Neural progenitor cell (in vitro differentiated cells): ENCODE measurements at regions not wholly inside any gene's neighbourhood (a gene's known extent, or its start where the extent isn't known, plus 50 kb on each side); places are given as distances from the start of the nearest gene placed in this dataset.

ENCODE experiments used
- DNase-seq: peaks from one replicate; pipeline ENCODE4 v3.0.0-alpha.2; 2016; ENCODE audit warnings: low spot score
- H2AFZ ChIP-seq: fragments of 200-600 bp; sonication (generic); replicated peaks from 2 replicates; pipeline ENCODE4 v1.6.1; 2016; ENCODE audit warnings: antibody characterized with exemption
- H3F3A ChIP-seq: fragments of 200-600 bp; sonication (generic); 2 replicates; pipeline ENCODE4 v1.6.1; 2016; ENCODE audit warnings: antibody characterized with exemption, low read depth
- H3K27ac ChIP-seq: fragments of 200-600 bp; sonication (generic); 2 replicates; pipeline ENCODE4 v1.5.1; 2016; ENCODE audit warnings: mild to moderate bottlenecking
- H3K27me3 ChIP-seq: fragments of 200-600 bp; sonication (generic); 2 replicates; pipeline ENCODE4 v1.6.1; 2016; ENCODE audit warnings: mild to moderate bottlenecking, moderate library complexity
- H3K36me3 ChIP-seq: fragments of 200-600 bp; sonication (generic); 2 replicates; pipeline ENCODE4 v1.5.1; 2016
- H3K4me1 ChIP-seq: fragments of 200-600 bp; sonication (generic); 2 replicates; pipeline ENCODE4 v1.6.1; 2016; ENCODE audit warnings: mixed run types
- H3K4me2 ChIP-seq: fragments of 200-600 bp; sonication (generic); 2 replicates; pipeline ENCODE4 v1.6.1; 2016
- H3K4me3 ChIP-seq: fragments of 200-600 bp; sonication (generic); 2 replicates; pipeline ENCODE4 v1.5.1; 2016
- H3K79me2 ChIP-seq: fragments of 200-600 bp; sonication (generic); 2 replicates; pipeline ENCODE4 v1.6.1; 2016; ENCODE audit warnings: low read depth
- H3K9ac ChIP-seq: fragments of 200-600 bp; sonication (generic); 2 replicates; pipeline ENCODE4 v1.6.1; 2016
- H3K9me3 ChIP-seq: fragments of 200-600 bp; sonication (generic); 2 replicates; pipeline ENCODE4 v1.5.1; 2016; ENCODE audit warnings: low read depth
- H4K20me1 ChIP-seq: fragments of 200-600 bp; sonication (generic); 2 replicates; pipeline ENCODE4 v1.6.1; 2016; ENCODE audit warnings: low read depth
- H3K27ac Mint-ChIP-seq: 3 replicates; pipeline ENCODE4 v1.8.0; 2021; ENCODE audit warnings: mixed read lengths
- H3K27me3 Mint-ChIP-seq: 2 replicates; pipeline ENCODE4 v1.8.0; 2022; ENCODE audit warnings: low read depth, mild to moderate bottlenecking, inconsistent platforms, moderate library complexity, mixed read lengths; ENCODE audit not compliant: insufficient read depth
- H3K36me3 Mint-ChIP-seq: 3 replicates; pipeline ENCODE4 v1.8.0; 2021; ENCODE audit warnings: mixed read lengths
- H3K4me1 Mint-ChIP-seq: 3 replicates; pipeline ENCODE4 v1.8.0; 2021; ENCODE audit warnings: mixed read lengths
- H3K4me3 Mint-ChIP-seq: 3 replicates; pipeline ENCODE4 v1.8.0; 2021; ENCODE audit warnings: mild to moderate bottlenecking, moderate library complexity, mixed read lengths
- H3K9me3 Mint-ChIP-seq: 3 replicates; pipeline ENCODE4 v1.8.0; 2020; ENCODE audit warnings: mixed read lengths
- EZH2 ChIP-seq: fragments of 200-600 bp; sonication (generic); IDR thresholded peaks from 2 replicates; pipeline ENCODE4 v1.6.1; 2017; ENCODE audit warnings: antibody characterized with exemption, mild to moderate bottlenecking, moderate library complexity
- EZH2phosphoT487 ChIP-seq: fragments of 200-600 bp; sonication (generic); IDR thresholded peaks from 2 replicates; pipeline ENCODE4 v1.6.1; 2017; ENCODE audit warnings: antibody characterized with exemption
- TF ChIP-seq, protein P1 (sequence below): fragments of 200-600 bp; sonication (generic); IDR thresholded peaks from 2 replicates; pipeline ENCODE4 v1.5.1; 2017; ENCODE audit warnings: antibody characterized with exemption, mild to moderate bottlenecking

DNA sequence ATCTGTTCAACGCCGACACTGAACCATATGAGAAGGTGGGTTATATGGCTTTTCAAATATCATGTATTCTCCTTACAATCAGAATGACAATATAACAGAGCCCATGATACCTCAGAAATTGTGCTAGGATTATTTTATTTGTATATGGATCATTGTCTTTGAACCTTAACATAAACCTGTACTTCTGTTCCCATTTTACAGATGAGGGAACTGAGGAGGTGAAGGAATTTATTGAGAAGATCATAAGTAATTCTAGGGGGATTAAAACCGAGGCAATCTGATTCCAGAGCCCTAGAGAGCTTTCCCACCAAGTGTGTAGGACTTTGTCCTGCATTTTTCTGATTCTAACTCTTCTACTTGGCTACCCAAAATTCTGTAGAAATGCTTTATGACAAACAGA, 279.8 kb upstream of the FANCL start:
- no peaks in the 10 kb centered on the region for H4K20me1 ChIP-seq
- H3K27ac ChIP-seq, result no peak overlapping the region
- no peak overlapping the region for H2AFZ ChIP-seq
- no peaks in the 10 kb centered on the region for H3K9me3 ChIP-seq
- Mint-ChIP-seq H3K4me3 (no peak overlapping the region), H3K27me3 (no peaks in the 10 kb centered on the region), H3K27ac (no peak overlapping the region), H3K36me3 (no peaks in the 10 kb centered on the region), H3K9me3 (no peaks in the 10 kb centered on the region), H3K4me1 (peaks cover 18% of the 10 kb centered on the region)
- peaks cover 16% of the 10 kb centered on the region for H3K4me1 ChIP-seq
- H3K79me2 ChIP-seq, result no peaks in the 10 kb centered on the region
- H3K9ac ChIP-seq, result no peak overlapping the region
- H3F3A ChIP-seq, result no peaks in the 10 kb centered on the region
- no peaks in the 10 kb centered on the region for H3K27me3 ChIP-seq
- TF ChIP-seq EZH2phosphoT487 (no peak), EZH2 (no peak)
- TF ChIP-seq, protein P1, sequence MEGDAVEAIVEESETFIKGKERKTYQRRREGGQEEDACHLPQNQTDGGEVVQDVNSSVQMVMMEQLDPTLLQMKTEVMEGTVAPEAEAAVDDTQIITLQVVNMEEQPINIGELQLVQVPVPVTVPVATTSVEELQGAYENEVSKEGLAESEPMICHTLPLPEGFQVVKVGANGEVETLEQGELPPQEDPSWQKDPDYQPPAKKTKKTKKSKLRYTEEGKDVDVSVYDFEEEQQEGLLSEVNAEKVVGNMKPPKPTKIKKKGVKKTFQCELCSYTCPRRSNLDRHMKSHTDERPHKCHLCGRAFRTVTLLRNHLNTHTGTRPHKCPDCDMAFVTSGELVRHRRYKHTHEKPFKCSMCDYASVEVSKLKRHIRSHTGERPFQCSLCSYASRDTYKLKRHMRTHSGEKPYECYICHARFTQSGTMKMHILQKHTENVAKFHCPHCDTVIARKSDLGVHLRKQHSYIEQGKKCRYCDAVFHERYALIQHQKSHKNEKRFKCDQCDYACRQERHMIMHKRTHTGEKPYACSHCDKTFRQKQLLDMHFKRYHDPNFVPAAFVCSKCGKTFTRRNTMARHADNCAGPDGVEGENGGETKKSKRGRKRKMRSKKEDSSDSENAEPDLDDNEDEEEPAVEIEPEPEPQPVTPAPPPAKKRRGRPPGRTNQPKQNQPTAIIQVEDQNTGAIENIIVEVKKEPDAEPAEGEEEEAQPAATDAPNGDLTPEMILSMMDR, result no peak
- H3K36me3 ChIP-seq, result no peaks in the 10 kb centered on the region
- no peak overlapping the region for H3K4me2 ChIP-seq
- no peak for DNase-seq
- H3K4me3 ChIP-seq, result no peak overlapping the region

DNA sequence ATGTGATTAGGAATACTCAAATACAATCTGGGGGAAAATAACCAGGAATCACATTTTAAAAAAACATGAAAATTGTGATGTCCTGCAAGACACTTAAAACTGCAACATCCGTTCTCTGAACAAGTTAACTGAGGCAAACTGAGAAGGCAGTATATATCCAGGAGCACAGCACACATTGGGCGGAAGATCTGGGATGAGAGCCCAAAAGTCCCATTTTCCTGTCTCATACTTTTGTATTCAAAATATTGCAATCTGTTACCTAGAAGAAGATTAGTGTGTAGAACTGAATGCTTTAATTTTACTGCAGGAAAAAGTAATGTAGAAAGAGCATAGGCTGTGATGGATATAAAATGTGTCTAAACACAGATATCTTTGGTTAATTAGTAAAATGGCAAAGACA, 276.8 kb upstream of the FANCL start:
- no peaks in the 10 kb centered on the region for H3K9me3 Mint-ChIP-seq
- no peaks in the 10 kb centered on the region for H3K36me3 ChIP-seq
- H3K4me1 Mint-ChIP-seq, result peaks cover 17% of the 10 kb centered on the region
- H4K20me1 ChIP-seq, result no peaks in the 10 kb centered on the region
- TF ChIP-seq, protein P1, result no peak
- TF ChIP-seq EZH2phosphoT487 (no peak), EZH2 (no peak)
- no peak overlapping the region for H3K4me3 ChIP-seq
- H3K4me2 ChIP-seq, result no peak overlapping the region
- no peak overlapping the region for H3K27ac ChIP-seq
- H3F3A ChIP-seq, result no peaks in the 10 kb centered on the region
- DNase-seq, result no peak
- no peaks in the 10 kb centered on the region for H3K27me3 Mint-ChIP-seq
- no peak overlapping the region for H3K27ac Mint-ChIP-seq
- no peaks in the 10 kb centered on the region for H3K27me3 ChIP-seq
- H3K79me2 ChIP-seq, result no peaks in the 10 kb centered on the region
- no peak overlapping the region for H2AFZ ChIP-seq
- H3K36me3 Mint-ChIP-seq, result no peaks in the 10 kb centered on the region
- no peak overlapping the region for H3K9ac ChIP-seq
- H3K4me1 ChIP-seq, result peaks cover 21% of the 10 kb centered on the region
- no peaks in the 10 kb centered on the region for H3K9me3 ChIP-seq
- no peak overlapping the region for H3K4me3 Mint-ChIP-seq

GRCh38 chr2:58516695-58517094, 275.6 kb upstream of the FANCL start:
- TF ChIP-seq EZH2phosphoT487 (no peak), EZH2 (no peak)
- TF ChIP-seq, protein P1, result no peak
- no peak overlapping the region for H3K27ac ChIP-seq
- H4K20me1 ChIP-seq, result no peaks in the 10 kb centered on the region
- no peaks in the 10 kb centered on the region for H3K79me2 ChIP-seq
- no peak overlapping the region for H3K9ac ChIP-seq
- H3K4me2 ChIP-seq, result no peak overlapping the region
- H3K27ac Mint-ChIP-seq, result no peak overlapping the region
- H3K36me3 ChIP-seq, result no peaks in the 10 kb centered on the region
- peaks cover 6% of the 10 kb centered on the region for H3K4me1 Mint-ChIP-seq
- no peak for DNase-seq
- H3K36me3 Mint-ChIP-seq, result no peaks in the 10 kb centered on the region
- H3K9me3 ChIP-seq, result no peaks in the 10 kb centered on the region
- no peak overlapping the region for H2AFZ ChIP-seq
- no peaks in the 10 kb centered on the region for H3K9me3 Mint-ChIP-seq
- H3K4me1 ChIP-seq, result peaks cover 21% of the 10 kb centered on the region
- H3K4me3 ChIP-seq, result no peak overlapping the region
- H3K27me3 ChIP-seq, result no peaks in the 10 kb centered on the region
- H3K27me3 Mint-ChIP-seq, result no peaks in the 10 kb centered on the region
- H3K4me3 Mint-ChIP-seq, result no peak overlapping the region
- H3F3A ChIP-seq, result no peaks in the 10 kb centered on the region
